Psoas muscle (tissue), 7 donors: ENCODE measurements at regions not wholly inside any gene's neighbourhood (a gene's known extent, or its start where the extent isn't known, plus 50 kb on each side); places are given as distances from the start of the nearest gene placed in this dataset.

Experiments
- ATAC-seq, 4 donors: fragments of 200-7000 bp; cut with Tn5 transposase; one replicate each; pipeline ENCODE4 v1.9.1; 2020; ENCODE audit warnings: moderate library complexity in 3 of 4, mild to moderate bottlenecking in 2 of 4
- DNase-seq, 2 donors: peaks; one replicate each; pipeline ENCODE4 v3.0.0-alpha.2; 2020
- H3K27ac ChIP-seq: fragments of 200-600 bp; one replicate; pipeline ENCODE4 v1.8.0; 2022
- H3K27me3 ChIP-seq, 3 donors: fragments of 200-600 bp in 1 of 3; one replicate each; pipeline versions ENCODE4 v1.6.1 to v1.8.0; 2013 to 2022; ENCODE audit warnings: low read length in 2 of 3, mild to moderate bottlenecking in 2 of 3, moderate library complexity in 1 of 3; ENCODE audit not compliant: insufficient read depth in 3 of 3
- H3K36me3 ChIP-seq, 2 donors: fragments of 200-600 bp in 1 of 2; one replicate each; pipeline versions ENCODE4 v1.6.1 to v1.8.0; 2013 to 2022; ENCODE audit warnings: low read depth in 1 of 2, mild to moderate bottlenecking in 1 of 2, moderate library complexity in 1 of 2; ENCODE audit not compliant: insufficient read depth in 1 of 2
- H3K4me1 ChIP-seq: fragments of 200-600 bp; one replicate; pipeline ENCODE4 v1.8.0; 2022
- H3K4me3 ChIP-seq: fragments of 200-600 bp; one replicate; pipeline ENCODE4 v1.8.0; 2022; ENCODE audit warnings: mild to moderate bottlenecking
- H3K9me3 ChIP-seq: fragments of 200-600 bp; one replicate; pipeline ENCODE4 v1.8.0; 2022
- CTCF ChIP-seq: fragments of 200-600 bp; IDR thresholded peaks from one replicate; pipeline ENCODE4 v1.8.0; 2022; ENCODE audit warnings: antibody characterized with exemption
- WGBS, 3 donors: extraction: QIAGEN DNeasy Blood & Tissue Kit; methylation state at CpG; one replicate each; pipeline versions ENCODE4 v1.1.6 to v1.1.7; 2013; 5-methylcytosine and 5-hydroxymethylcytosine counted together
- intact Hi-C, 2 donors: fragments of 100-400 bp; cut with DNase I; formaldehyde crosslinking; loops; one replicate each; pipeline versions ENCODE4 v1.11.0 to v1.14.2; 2022
- donor health status: healthy with polysubstance abuse.
- donor health status: DM: no; HTN: no; CAD: no; lungs with moderate emphysema.
- donor health status: Bipolar disorder and iron deficiency.
- donor health status: healthy.
- donor health status: DM: yes; HTN: yes; CAD: no.
- donor health status: DM: no; HTN: no; CAD: no.
- donor health status: DM: yes; HTN: yes; CAD: no.

- ATAC-seq, result no peak
- no peaks in the 10 kb centered on the region for H3K36me3 ChIP-seq
- H3K9me3 ChIP-seq, result no peaks in the 10 kb centered on the region
- no peak for DNase-seq
- TF ChIP-seq CTCF, result no peak
- no peaks in the 10 kb centered on the region for H3K27me3 ChIP-seq
- intact Hi-C loops, result no loop called here
- peaks cover 3% of the 10 kb centered on the region for H3K4me1 ChIP-seq
- H3K4me3 ChIP-seq, result no peak overlapping the region
- H3K27ac ChIP-seq, result no peak overlapping the region
These were observed 99.6 kb upstream of the CAST start for GRCh38 chr5:96562614-96563013.

- intact Hi-C loops, result no loop called here
- no peak for TF ChIP-seq CTCF
- WGBS, 3 donors, result 43 to 66% (median 53%) methylated on average over 3 of the region's 3 CpGs
- ATAC-seq, result no peak
- peaks cover 3% of the 10 kb centered on the region for H3K4me1 ChIP-seq
- H3K27ac ChIP-seq, result no peak overlapping the region
- no peak for DNase-seq
- no peak overlapping the region for H3K4me3 ChIP-seq
- H3K9me3 ChIP-seq, result no peaks in the 10 kb centered on the region
- no peaks in the 10 kb centered on the region for H3K36me3 ChIP-seq
- peaks cover 0 to 4% (median 0%) of the 10 kb centered on the region in 3 donors for H3K27me3 ChIP-seq
These were observed 98.4 kb upstream of the CAST start for GRCh38 chr5:96563816-96564215.

GRCh38 chr5:96565582-96566265 is 96.5 kb upstream of the CAST start:
- intact Hi-C loops, result no loop called here
- no peak for TF ChIP-seq CTCF
- H3K36me3 ChIP-seq, result no peaks in the 10 kb centered on the region
- no peaks in the 10 kb centered on the region for H3K9me3 ChIP-seq
- no peak for ATAC-seq
- peaks cover 0 to 8% (median 0%) of the 10 kb centered on the region in 3 donors for H3K27me3 ChIP-seq
- DNase-seq, result no peak
- no peak overlapping the region for H3K27ac ChIP-seq
- H3K4me1 ChIP-seq, result peaks cover 3% of the 10 kb centered on the region
- 47 to 65% (median 48%) methylated on average over 8 of the region's 8 CpGs for WGBS, 3 donors
- no peak overlapping the region for H3K4me3 ChIP-seq

GRCh38 chr5:96566833-96567587 is 95.2 kb upstream of the CAST start:
- Histone ChIP-seq H3K9me3 (no peaks in the 10 kb centered on the region), H3K4me3 (no peak overlapping the region), H3K4me1 (peaks cover 3% of the 10 kb centered on the region), H3K27ac (no peak overlapping the region), H3K36me3 (no peaks in the 10 kb centered on the region), H3K27me3 (peaks cover 0 to 8% (median 0%) of the 10 kb centered on the region in 3 donors)
- ATAC-seq, result no peak
- intact Hi-C loops, result no loop called here
- WGBS, 3 donors, result 44 to 47% (median 45%) methylated on average over 8 of the region's 8 CpGs
- TF ChIP-seq CTCF, result no peak
- no peak for DNase-seq
